IMR-90 (cell line): ENCODE measurements at regions not wholly inside any gene's neighbourhood (a gene's known extent, or its start where the extent isn't known, plus 50 kb on each side); places are given as distances from the start of the nearest gene placed in this dataset.

ENCODE experiments used
- ATAC-seq: fragments of 200-7000 bp; cut with Tn5 transposase; 2 replicates; pipeline ENCODE4 v1.9.1; 2020; ENCODE audit warnings: low read depth, mild to moderate bottlenecking, moderate library complexity
- BruUV-seq: library from RNA; stranded (reverse); fragments of 400-500 nt; replicated peaks from 2 replicates; lab custom pipeline; 2021; lab: Mats Ljungman, UMichigan
- CTCF ChIA-PET: fragments of 300-600 bp; formaldehyde crosslinking; extraction: SDS; loops from one replicate; lab custom pipeline; 2021; ENCODE audit warnings: antibody characterized with exemption; lab: Yijun Ruan, JAX
- POLR2A ChIA-PET: fragments of 300-600 bp; sonication (Branson Sonifier 250); formaldehyde crosslinking; loops from one replicate; lab custom pipeline; 2022; ENCODE audit warnings: antibody characterized with exemption; ENCODE audit not compliant: unreplicated experiment; lab: Charles Lee
- DNase-seq: peaks from one replicate; pipeline ENCODE4 v3.0.0; 2013
- H2AFZ ChIP-seq: replicated peaks from 2 replicates; pipeline ENCODE3; 2013; ENCODE audit warnings: low read length, mild to moderate bottlenecking; ENCODE audit not compliant: poor library complexity
- H2AK5ac ChIP-seq: 2 replicates; pipeline ENCODE4 v1.6.1; 2013; ENCODE audit warnings: low read depth, low read length, inconsistent platforms
- H2AK9ac ChIP-seq: replicated peaks from 2 replicates; pipeline ENCODE3; 2013; ENCODE audit warnings: mild to moderate bottlenecking, low read depth, low read length, moderate library complexity; ENCODE audit not compliant: poor library complexity
- H2BK120ac ChIP-seq: 2 replicates; pipeline ENCODE4 v1.6.1; 2013; ENCODE audit warnings: low read depth, low read length, inconsistent platforms
- H2BK15ac ChIP-seq: 3 replicates; pipeline ENCODE4 v1.6.1; 2013; ENCODE audit warnings: low read depth, low read length, inconsistent platforms
- H2BK20ac ChIP-seq: 2 replicates; pipeline ENCODE4 v1.6.1; 2013; ENCODE audit warnings: low read depth, mild to moderate bottlenecking, inconsistent platforms, low read length, moderate library complexity
- H2BK5ac ChIP-seq: 2 replicates; pipeline ENCODE4 v1.6.1; 2013; ENCODE audit warnings: mild to moderate bottlenecking, low read depth, low read length, inconsistent platforms; ENCODE audit not compliant: poor library complexity, severe bottlenecking
- H3K14ac ChIP-seq: replicated peaks from 2 replicates; pipeline ENCODE4 v1.6.1; 2013; ENCODE audit warnings: low read depth, low read length, inconsistent platforms
- H3K18ac ChIP-seq: 2 replicates; pipeline ENCODE4 v1.6.1; 2013; ENCODE audit warnings: low read depth, low read length, control low read depth
- H3K23ac ChIP-seq: 2 replicates; pipeline ENCODE4 v1.6.1; 2013; ENCODE audit warnings: low read depth, low read length, inconsistent platforms
- H3K27ac ChIP-seq: 2 replicates; pipeline ENCODE4 v1.5.1; 2013; ENCODE audit warnings: mild to moderate bottlenecking, control low read depth, low read length; ENCODE audit not compliant: insufficient read depth
- H3K27me3 ChIP-seq: 2 replicates; pipeline ENCODE4 v1.6.1; 2013; ENCODE audit warnings: low read length; ENCODE audit not compliant: control insufficient read depth, insufficient read depth
- H3K36me3 ChIP-seq: 2 replicates; pipeline ENCODE4 v1.6.1; 2013; ENCODE audit warnings: low read length, mixed read lengths; ENCODE audit not compliant: control insufficient read depth, insufficient read depth
- H3K4ac ChIP-seq: 2 replicates; pipeline ENCODE4 v1.6.1; 2013; ENCODE audit warnings: low read depth, low read length, inconsistent platforms
- H3K4me1 ChIP-seq: 2 replicates; pipeline ENCODE4 v1.6.1; 2013; ENCODE audit warnings: low read length, mixed read lengths; ENCODE audit not compliant: control insufficient read depth, insufficient read depth
- H3K4me2 ChIP-seq: 2 replicates; pipeline ENCODE4 v1.6.1; 2013; ENCODE audit warnings: low read depth, mild to moderate bottlenecking, control low read depth, low read length, moderate library complexity
- H3K4me3 ChIP-seq: 2 replicates; pipeline ENCODE4 v1.5.1; 2013; ENCODE audit warnings: low read depth, mild to moderate bottlenecking, control low read depth, low read length, moderate library complexity; ENCODE audit not compliant: insufficient read depth
- H3K56ac ChIP-seq: 2 replicates; pipeline ENCODE4 v1.6.1; 2013; ENCODE audit warnings: low read length, inconsistent platforms; ENCODE audit not compliant: insufficient read depth; ENCODE audit errors: extremely low read depth
- H3K79me1 ChIP-seq, 2 experiments: 2 replicates each; pipeline ENCODE4 v1.6.1; 2013; ENCODE audit warnings: low read length in 2 of 2, inconsistent platforms in 1 of 2, low read depth in 1 of 2
- H3K9ac ChIP-seq: 2 replicates; pipeline ENCODE4 v1.6.1; 2013; ENCODE audit warnings: low read depth, low read length, control low read depth
- H3K9me1 ChIP-seq: 2 replicates; pipeline ENCODE4 v1.6.1; 2013; ENCODE audit warnings: low read length, inconsistent platforms; ENCODE audit not compliant: insufficient read depth
- H3K9me3 ChIP-seq: 2 replicates; pipeline ENCODE4 v1.6.1; 2013; ENCODE audit warnings: low read length; ENCODE audit not compliant: control insufficient read depth, insufficient read depth
- H4K20me1 ChIP-seq: 2 replicates; pipeline ENCODE4 v1.6.1; 2013; ENCODE audit warnings: low read length, inconsistent platforms; ENCODE audit not compliant: insufficient read depth
- H4K5ac ChIP-seq: 2 replicates; pipeline ENCODE4 v1.6.1; 2013; ENCODE audit warnings: mild to moderate bottlenecking, low read depth, low read length, control low read depth
- H4K8ac ChIP-seq, 2 experiments: 2 replicates each; pipeline ENCODE4 v1.6.1; 2013; ENCODE audit warnings: low read depth in 2 of 2, low read length in 2 of 2, control low read depth in 1 of 2, inconsistent platforms in 1 of 2
- H4K91ac ChIP-seq: 2 replicates; pipeline ENCODE4 v1.6.1; 2013; ENCODE audit warnings: low read depth, low read length, inconsistent platforms; ENCODE audit not compliant: insufficient read depth
- CTCF ChIP-seq: conservative IDR thresholded peaks from 2 replicates; pipeline ENCODE4 v1.5.1; 2012; ENCODE audit warnings: mild to moderate bottlenecking, low read depth, low read length, improper control_type of control experiment
- dilution Hi-C: fragments of 300-500 bp; cut with HindIII; formaldehyde crosslinking; loops from one replicate; pipeline ENCODE4 v1.14.3; 2018; ENCODE audit warnings: low sequenced_read_pairs; ENCODE audit not compliant: unreplicated experiment
- in situ Hi-C: fragments of 300-500 bp; cut with MboI; formaldehyde crosslinking; loops from 3 replicates; pipeline ENCODE4 v1.14.3; 2019; ENCODE audit warnings: low sequenced_read_pairs, inconsistent platforms, mixed read lengths
- intact Hi-C: fragments of 100-400 bp; cut with micrococcal nuclease; formaldehyde crosslinking; loops from 2 replicates; pipeline ENCODE4 v1.10.0; 2022

- dilution Hi-C loops (no loop called here), in situ Hi-C loops (no loop called here), intact Hi-C loops (no loop called here)
- no peak for ATAC-seq
- no peak overlapping the region for H2AK9ac ChIP-seq
- no peak overlapping the region for H2AK5ac ChIP-seq
- no peak overlapping the region for H2BK5ac ChIP-seq
- H3K9me3 ChIP-seq, result no peaks in the 10 kb centered on the region
- no TSS peak for BruUV-seq
- no peak overlapping the region for H3K4me2 ChIP-seq
- no peak overlapping the region for H2BK120ac ChIP-seq
- no peaks in the 10 kb centered on the region for H4K20me1 ChIP-seq
- no peaks in the 10 kb centered on the region for H3K4me1 ChIP-seq
- H3K14ac ChIP-seq, result no peak overlapping the region
- no peak overlapping the region for H2BK20ac ChIP-seq
- no peak for TF ChIP-seq CTCF
- no peaks in the 10 kb centered on the region for H3K27me3 ChIP-seq
- H3K4me3 ChIP-seq, result no peak overlapping the region
- H3K23ac ChIP-seq, result no peak overlapping the region
- no peak overlapping the region for H3K27ac ChIP-seq
- H3K56ac ChIP-seq, result no peak overlapping the region
- no peak overlapping the region for H4K8ac ChIP-seq
- H3K9me1 ChIP-seq, result no peaks in the 10 kb centered on the region
- H3K9ac ChIP-seq, result no peak overlapping the region
- H4K5ac ChIP-seq, result no peak overlapping the region
- H3K79me1 ChIP-seq, result no peaks in the 10 kb centered on the region
- ChIA-PET POLR2A (no interaction called here), CTCF (no interaction called here)
- no peak overlapping the region for H3K18ac ChIP-seq
- H2BK15ac ChIP-seq, result no peak overlapping the region
- no peaks in the 10 kb centered on the region for H3K36me3 ChIP-seq
- no peak for DNase-seq
- no peak overlapping the region for H2AFZ ChIP-seq
- no peak overlapping the region for H4K91ac ChIP-seq
- no peak overlapping the region for H3K4ac ChIP-seq
Observed at GRCh38 chr1:106984801-106985200, 71.7 kb upstream of the PRMT6 start.
